Spleen (tissue), 11 donors: ENCODE measurements at regions not wholly inside any gene's neighbourhood (a gene's known extent, or its start where the extent isn't known, plus 50 kb on each side); places are given as distances from the start of the nearest gene placed in this dataset.

Source experiments
- DNase-seq: peaks from one replicate; pipeline ENCODE4 v3.0.0-alpha.2; 2020
- H3K27ac ChIP-seq, 8 donors: fragments of 200-600 bp; sonication (generic) in 7 of 8; 1 replicate in 4 of 8; 2 replicates in 4 of 8; pipeline versions ENCODE4 v1.5.0 to v1.8.0; 2016 to 2021; ENCODE audit warnings: inconsistent platforms in 4 of 8, mild to moderate bottlenecking in 4 of 8, moderate library complexity in 1 of 8
- H3K27me3 ChIP-seq, 7 donors: fragments of 200-600 bp; sonication (generic) in 6 of 7; replicated peaks in 1 of 7; 1 replicate in 4 of 7; 2 replicates in 3 of 7; pipeline versions ENCODE4 v1.5.0 to v1.8.0; 2016 to 2021; ENCODE audit warnings: inconsistent platforms in 3 of 7, mild to moderate bottlenecking in 1 of 7
- H3K36me3 ChIP-seq, 6 donors: fragments of 200-600 bp; sonication (generic) in 5 of 6; 1 replicate in 4 of 6; 2 replicates in 2 of 6; pipeline versions ENCODE4 v1.5.0 to v1.8.0; 2016 to 2021; ENCODE audit warnings: inconsistent platforms in 2 of 6
- H3K4me1 ChIP-seq, 6 donors: fragments of 200-600 bp; sonication (generic) in 5 of 6; 1 replicate in 3 of 6; 2 replicates in 3 of 6; pipeline versions ENCODE4 v1.5.0 to v1.8.0; 2016 to 2021; ENCODE audit warnings: inconsistent platforms in 3 of 6
- H3K4me3 ChIP-seq, 8 donors: fragments of 200-600 bp; sonication (generic) in 7 of 8; 1 replicate in 4 of 8; 2 replicates in 4 of 8; pipeline versions ENCODE4 v1.5.0 to v1.8.0; 2016 to 2021; ENCODE audit warnings: inconsistent platforms in 4 of 8, mild to moderate bottlenecking in 4 of 8, moderate library complexity in 2 of 8
- H3K9me3 ChIP-seq, 8 donors: fragments of 200-600 bp; sonication (generic) in 7 of 8; 1 replicate in 4 of 8; 2 replicates in 4 of 8; pipeline versions ENCODE4 v1.5.0 to v1.8.0; 2016 to 2021; ENCODE audit warnings: inconsistent platforms in 4 of 8
- POLR2A ChIP-seq, 3 donors: fragments of 450-650 bp; IDR thresholded peaks; one replicate each; pipeline ENCODE4 v1.5.1; 2017; ENCODE audit warnings: antibody characterized with exemption in 3 of 3, mild to moderate bottlenecking in 1 of 3
- POLR2AphosphoS5 ChIP-seq, 3 donors: sonication (generic); formaldehyde crosslinking; IDR thresholded peaks; one replicate each; pipeline ENCODE4 v1.5.1; 2017; ENCODE audit warnings: antibody characterized with exemption in 3 of 3
- WGBS, 5 donors: extraction: QIAGEN DNeasy Blood & Tissue Kit in 3 of 5; methylation state at CpG; one replicate each; pipeline versions ENCODE4 v1.1.5 to v1.1.7; 2013 to 2018; 5-methylcytosine and 5-hydroxymethylcytosine counted together
- intact Hi-C: fragments of 100-400 bp; cut with DNase I; formaldehyde crosslinking; loops from one replicate; pipeline ENCODE4 v1.15.0; 2023; ENCODE audit warnings: low total_unique reads
- TF ChIP-seq, protein P1 (sequence below), 11 experiments: fragments of 200-600 bp in 7 of 11; fragments of 450-650 bp in 4 of 11; sonication (generic) in 4 of 11; IDR thresholded peaks in 8 of 11; conservative IDR thresholded peaks in 3 of 11; 1 replicate in 7 of 11; 2 replicates in 4 of 11; pipeline versions ENCODE4 v1.4.0 to v1.8.0; 2016 to 2021; ENCODE audit warnings: antibody characterized with exemption in 11 of 11, inconsistent platforms in 4 of 11, mild to moderate bottlenecking in 1 of 11
- donor health status: healthy with polysubstance abuse.
- donor health status: DM: no; HTN: no; CAD: no; lungs with moderate emphysema.
- donor health status: DM: no; HTN: no; CAD: no.
- donor health status: Bipolar disorder and iron deficiency.
- donor health status: healthy.
- donor health status: DM: no; HTN: no; CAD: no.
- donor health status: DM: yes; HTN: yes; CAD: no.

DNA sequence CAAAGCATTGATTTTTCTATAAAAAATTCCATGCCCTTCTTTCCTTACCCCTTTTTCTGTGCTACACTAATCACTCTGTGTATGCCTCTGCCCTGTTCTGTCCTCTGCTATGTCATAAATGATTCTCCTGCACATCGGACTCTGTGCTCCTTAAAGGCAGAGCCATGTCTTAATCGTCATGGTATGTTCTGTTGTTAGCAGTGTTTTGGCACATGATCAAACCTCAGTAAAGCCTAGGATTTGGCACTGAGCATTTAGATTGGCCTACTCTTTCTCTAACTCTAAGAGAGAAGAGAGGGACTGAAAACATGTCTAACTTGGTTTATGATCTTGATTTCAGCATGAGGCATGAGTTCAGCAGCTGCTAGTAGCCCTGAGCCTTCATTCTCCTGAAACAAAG is 266.9 kb downstream of the AASDHPPT start:
- no peak for DNase-seq
- no peaks in the 10 kb centered on the region for H3K9me3 ChIP-seq
- H3K4me1 ChIP-seq: no peaks in the 10 kb centered on the region
- H3K4me3 ChIP-seq: no peak overlapping the region
- H3K27me3 ChIP-seq: no peaks in the 10 kb centered on the region
- intact Hi-C loops: no loop called here
- 68 to 77% (median 74%) methylated on average over 2 of the region's 2 CpGs for WGBS, 5 donors
- H3K27ac ChIP-seq: no peak overlapping the region
- TF ChIP-seq POLR2A (IDR thresholded peaks at IDR 0.05) (no peak), POLR2AphosphoS5 (IDR thresholded peaks at IDR 0.05) (no peak)
- TF ChIP-seq, protein P1, sequence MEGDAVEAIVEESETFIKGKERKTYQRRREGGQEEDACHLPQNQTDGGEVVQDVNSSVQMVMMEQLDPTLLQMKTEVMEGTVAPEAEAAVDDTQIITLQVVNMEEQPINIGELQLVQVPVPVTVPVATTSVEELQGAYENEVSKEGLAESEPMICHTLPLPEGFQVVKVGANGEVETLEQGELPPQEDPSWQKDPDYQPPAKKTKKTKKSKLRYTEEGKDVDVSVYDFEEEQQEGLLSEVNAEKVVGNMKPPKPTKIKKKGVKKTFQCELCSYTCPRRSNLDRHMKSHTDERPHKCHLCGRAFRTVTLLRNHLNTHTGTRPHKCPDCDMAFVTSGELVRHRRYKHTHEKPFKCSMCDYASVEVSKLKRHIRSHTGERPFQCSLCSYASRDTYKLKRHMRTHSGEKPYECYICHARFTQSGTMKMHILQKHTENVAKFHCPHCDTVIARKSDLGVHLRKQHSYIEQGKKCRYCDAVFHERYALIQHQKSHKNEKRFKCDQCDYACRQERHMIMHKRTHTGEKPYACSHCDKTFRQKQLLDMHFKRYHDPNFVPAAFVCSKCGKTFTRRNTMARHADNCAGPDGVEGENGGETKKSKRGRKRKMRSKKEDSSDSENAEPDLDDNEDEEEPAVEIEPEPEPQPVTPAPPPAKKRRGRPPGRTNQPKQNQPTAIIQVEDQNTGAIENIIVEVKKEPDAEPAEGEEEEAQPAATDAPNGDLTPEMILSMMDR (IDR thresholded peaks at IDR 0.05 in 8 of 11, conservative IDR thresholded peaks at IDR 0.05 in 3 of 11): no peak
- no peaks in the 10 kb centered on the region for H3K36me3 ChIP-seq

DNA sequence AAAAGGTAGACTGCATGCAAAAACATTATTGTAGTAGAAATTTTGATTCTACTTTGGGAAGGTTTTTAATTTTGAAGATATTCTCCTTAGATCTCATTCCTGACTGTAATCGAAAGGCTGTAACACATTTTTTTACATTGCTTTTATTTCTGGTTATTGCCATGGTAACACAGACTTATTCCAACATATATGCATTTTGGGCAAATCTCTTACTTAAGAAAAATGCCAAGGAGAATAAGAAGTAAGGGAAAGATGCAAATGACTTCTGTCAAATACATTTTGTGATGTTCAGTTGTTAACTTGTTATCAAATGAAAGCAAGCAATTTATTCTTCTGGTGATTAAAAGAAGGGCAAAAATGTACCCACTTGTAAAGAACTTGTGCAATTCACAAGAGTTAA is 267.5 kb downstream of the AASDHPPT start:
- intact Hi-C loops: no loop called here
- Histone ChIP-seq H3K27me3 (no peaks in the 10 kb centered on the region), H3K27ac (no peak overlapping the region), H3K4me1 (no peaks in the 10 kb centered on the region), H3K36me3 (no peaks in the 10 kb centered on the region), H3K9me3 (no peaks in the 10 kb centered on the region), H3K4me3 (no peak overlapping the region)
- WGBS, 5 donors: 73 to 89% (median 87%) methylated on average over 1 of the region's 1 CpG
- no peak for DNase-seq
- no peak for TF ChIP-seq POLR2A (IDR thresholded peaks at IDR 0.05)
- no peak for TF ChIP-seq POLR2AphosphoS5 (IDR thresholded peaks at IDR 0.05)
- TF ChIP-seq, protein P1 (IDR thresholded peaks at IDR 0.05 in 8 of 11, conservative IDR thresholded peaks at IDR 0.05 in 3 of 11): no peak

DNA sequence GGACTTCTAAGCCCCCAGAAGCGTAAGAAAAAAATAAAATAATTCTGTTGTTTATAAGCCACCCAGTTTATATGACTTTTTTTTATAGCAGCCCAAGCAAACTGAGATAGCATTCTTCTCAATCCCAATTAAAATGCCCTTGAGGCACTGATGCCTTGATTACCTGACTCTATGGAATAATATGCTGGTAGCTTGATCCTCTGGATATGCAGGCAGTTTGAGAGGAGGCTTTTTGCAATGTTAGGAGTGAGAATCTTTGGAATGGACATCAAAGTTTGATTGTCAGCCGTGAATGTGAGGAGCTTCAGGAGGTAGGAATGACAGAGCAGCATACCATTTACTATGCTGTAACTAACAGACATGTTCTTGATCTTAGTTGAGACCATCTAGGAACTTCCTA is 275.6 kb downstream of the AASDHPPT start:
- no peaks in the 10 kb centered on the region for H3K4me1 ChIP-seq
- intact Hi-C loops: no loop called here
- no peak for DNase-seq
- TF ChIP-seq, protein P1 (IDR thresholded peaks at IDR 0.05 in 8 of 11, conservative IDR thresholded peaks at IDR 0.05 in 3 of 11): no peak
- no peak for TF ChIP-seq POLR2AphosphoS5 (IDR thresholded peaks at IDR 0.05)
- no peak overlapping the region for H3K4me3 ChIP-seq
- no peaks in the 10 kb centered on the region for H3K36me3 ChIP-seq
- no peak overlapping the region for H3K27ac ChIP-seq
- H3K9me3 ChIP-seq: peaks cover 0 to 10% (median 0%) of the 10 kb centered on the region in 8 donors
- no peaks in the 10 kb centered on the region for H3K27me3 ChIP-seq
- WGBS, 5 donors: 66 to 94% (median 80%) methylated on average over 2 of the region's 2 CpGs

DNA sequence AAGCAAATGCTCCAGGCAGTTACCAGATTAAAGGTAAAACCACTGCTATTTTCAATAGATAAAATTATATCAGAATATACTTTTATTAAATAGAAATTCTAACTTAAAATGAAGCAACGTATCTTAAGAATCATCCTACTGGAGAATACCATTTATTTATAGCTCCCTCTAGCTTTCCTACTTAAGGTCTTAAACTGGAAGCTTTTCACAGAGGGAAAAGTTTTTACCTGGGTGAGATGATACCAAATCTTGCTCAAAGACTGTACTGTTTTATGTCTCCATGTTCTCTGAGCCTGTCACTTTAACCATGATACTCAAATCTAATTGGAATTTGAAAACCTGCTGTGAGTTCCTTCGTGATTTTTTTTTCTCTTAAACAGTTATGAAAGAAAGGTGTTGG is 291.8 kb downstream of the AASDHPPT start:
- intact Hi-C loops: no loop called here
- no peak for DNase-seq
- H3K9me3 ChIP-seq: peaks cover 0 to 3% (median 0%) of the 10 kb centered on the region in 8 donors
- 52 to 63% (median 57%) methylated on average over 2 of the region's 2 CpGs for WGBS, 5 donors
- H3K4me3 ChIP-seq: no peak overlapping the region
- no peaks in the 10 kb centered on the region for H3K36me3 ChIP-seq
- no peaks in the 10 kb centered on the region for H3K4me1 ChIP-seq
- H3K27ac ChIP-seq: no peak overlapping the region
- TF ChIP-seq POLR2A (IDR thresholded peaks at IDR 0.05) (no peak), POLR2AphosphoS5 (IDR thresholded peaks at IDR 0.05) (no peak)
- TF ChIP-seq, protein P1 (IDR thresholded peaks at IDR 0.05 in 8 of 11, conservative IDR thresholded peaks at IDR 0.05 in 3 of 11): no peak
- no peaks in the 10 kb centered on the region for H3K27me3 ChIP-seq
